AG10803 (cell line): ENCODE measurements at regions not wholly inside any gene's neighbourhood (a gene's known extent, or its start where the extent isn't known, plus 50 kb on each side); places are given as distances from the start of the nearest gene placed in this dataset.

Source experiments
- DNase-seq: peaks from one replicate; pipeline ENCODE4 v3.0.0; 2010; ENCODE audit warnings: low read depth
- H3K4me3 ChIP-seq: 2 replicates; pipeline ENCODE4 v1.5.1; 2011; ENCODE audit warnings: mild to moderate bottlenecking, low read length, control low read depth
- TF ChIP-seq, protein P1 (sequence below): conservative IDR thresholded peaks from 2 replicates; pipeline ENCODE4 v1.5.1; 2011; ENCODE audit warnings: mild to moderate bottlenecking, low read length, control low read depth, inconsistent platforms

DNA sequence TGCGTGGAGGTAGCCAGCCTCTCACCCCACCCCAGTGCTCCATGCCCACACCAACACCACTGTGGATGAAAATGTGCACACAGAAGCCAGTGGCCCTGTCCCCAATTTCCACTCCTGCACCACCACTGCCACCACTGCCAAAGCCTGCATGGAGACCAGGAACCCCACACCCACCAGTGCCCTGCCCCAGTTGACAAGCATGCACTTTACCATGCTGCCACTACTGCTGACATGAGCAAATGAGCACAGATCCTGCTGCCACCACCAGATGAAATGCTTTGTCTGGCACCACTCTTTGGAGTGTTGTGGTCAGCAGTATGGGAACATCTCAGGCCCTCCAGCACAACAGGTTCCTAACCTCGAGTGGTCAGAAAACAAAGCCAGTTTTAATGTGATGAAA is 104.1 kb downstream of the ATXN7L3B start:
- no peak for DNase-seq
- no peak overlapping the region for H3K4me3 ChIP-seq
- TF ChIP-seq, protein P1, sequence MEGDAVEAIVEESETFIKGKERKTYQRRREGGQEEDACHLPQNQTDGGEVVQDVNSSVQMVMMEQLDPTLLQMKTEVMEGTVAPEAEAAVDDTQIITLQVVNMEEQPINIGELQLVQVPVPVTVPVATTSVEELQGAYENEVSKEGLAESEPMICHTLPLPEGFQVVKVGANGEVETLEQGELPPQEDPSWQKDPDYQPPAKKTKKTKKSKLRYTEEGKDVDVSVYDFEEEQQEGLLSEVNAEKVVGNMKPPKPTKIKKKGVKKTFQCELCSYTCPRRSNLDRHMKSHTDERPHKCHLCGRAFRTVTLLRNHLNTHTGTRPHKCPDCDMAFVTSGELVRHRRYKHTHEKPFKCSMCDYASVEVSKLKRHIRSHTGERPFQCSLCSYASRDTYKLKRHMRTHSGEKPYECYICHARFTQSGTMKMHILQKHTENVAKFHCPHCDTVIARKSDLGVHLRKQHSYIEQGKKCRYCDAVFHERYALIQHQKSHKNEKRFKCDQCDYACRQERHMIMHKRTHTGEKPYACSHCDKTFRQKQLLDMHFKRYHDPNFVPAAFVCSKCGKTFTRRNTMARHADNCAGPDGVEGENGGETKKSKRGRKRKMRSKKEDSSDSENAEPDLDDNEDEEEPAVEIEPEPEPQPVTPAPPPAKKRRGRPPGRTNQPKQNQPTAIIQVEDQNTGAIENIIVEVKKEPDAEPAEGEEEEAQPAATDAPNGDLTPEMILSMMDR = no peak

DNA sequence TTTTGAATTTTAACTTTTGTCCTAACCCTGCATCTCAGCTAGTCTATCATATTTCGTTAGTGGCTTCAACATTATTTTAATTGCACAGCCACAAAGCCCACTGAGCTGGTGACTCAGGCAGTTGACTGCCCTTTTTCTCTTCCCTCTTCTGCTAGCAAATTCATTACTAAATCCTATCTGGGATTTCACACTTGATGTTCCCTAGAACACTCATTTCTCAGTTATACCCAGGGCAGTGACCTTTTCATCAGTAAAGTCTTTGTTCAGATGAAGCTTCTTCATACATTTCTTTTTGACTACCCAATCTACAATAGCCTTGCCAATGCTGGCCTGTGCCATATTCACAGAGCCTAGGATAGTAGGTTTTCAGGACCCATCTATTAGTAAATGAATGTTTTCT is 107.0 kb downstream of the ATXN7L3B start:
- no peak overlapping the region for H3K4me3 ChIP-seq
- TF ChIP-seq, protein P1 = no peak
- DNase-seq = no peak

DNA sequence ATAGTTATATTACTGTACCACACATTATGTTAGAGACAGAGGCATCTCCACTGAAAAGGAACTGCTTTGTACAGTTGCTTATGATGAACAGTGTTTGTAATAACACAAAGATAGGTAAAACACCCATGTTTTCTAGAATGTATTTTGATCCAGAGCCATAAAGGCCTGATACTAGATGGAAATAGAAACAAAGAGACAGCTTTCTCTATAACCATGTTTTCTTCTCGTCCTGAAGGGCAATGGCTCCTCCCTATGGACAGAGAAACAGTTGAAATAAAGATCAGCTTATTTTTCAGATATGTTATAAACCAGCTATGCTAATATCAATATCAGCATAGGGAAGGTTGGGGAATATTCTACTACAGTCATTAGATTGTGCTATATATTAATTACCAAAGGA is 109.2 kb downstream of the ATXN7L3B start:
- H3K4me3 ChIP-seq = no peak overlapping the region
- no peak for DNase-seq
- TF ChIP-seq, protein P1 = no peak

DNA sequence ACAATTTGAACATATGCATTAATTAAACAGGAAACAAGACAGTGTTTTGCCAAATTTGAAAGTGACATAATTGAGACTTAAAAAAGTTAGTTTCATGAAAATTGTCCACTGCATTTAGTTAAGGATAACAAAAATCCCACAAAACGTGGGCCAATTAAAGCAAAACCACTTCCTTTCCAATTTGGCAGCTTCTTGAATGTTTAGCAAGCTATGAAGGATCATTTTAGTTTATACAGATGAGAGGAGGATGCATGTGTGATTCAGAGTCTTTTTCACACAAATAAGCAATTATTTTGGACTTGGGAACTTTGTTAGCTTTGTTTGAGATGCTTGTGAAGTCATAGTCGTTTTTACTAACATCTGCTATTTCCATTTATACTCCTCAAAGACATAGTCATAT is 109.6 kb downstream of the ATXN7L3B start:
- H3K4me3 ChIP-seq = no peak overlapping the region
- TF ChIP-seq, protein P1 = no peak
- no peak for DNase-seq

DNA sequence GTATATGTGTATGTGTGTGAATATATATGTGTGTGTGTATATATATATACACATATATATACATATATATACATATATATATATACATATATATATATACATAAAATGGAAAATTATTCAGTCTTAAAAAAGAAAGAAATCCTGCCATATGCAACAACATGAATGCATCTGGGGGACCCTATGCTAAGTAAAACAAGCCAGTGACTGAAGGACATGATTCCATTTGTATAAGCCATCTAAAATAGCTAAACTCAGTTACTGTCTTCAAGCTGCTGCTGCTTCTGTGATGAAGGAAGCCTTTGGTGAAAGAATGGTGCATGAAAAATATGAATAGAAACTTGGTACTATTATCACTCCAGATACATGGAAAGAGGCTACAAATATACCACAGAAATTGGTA is 118.6 kb downstream of the ATXN7L3B start:
- no peak overlapping the region for H3K4me3 ChIP-seq
- no peak for DNase-seq
- TF ChIP-seq, protein P1 = no peak

DNA sequence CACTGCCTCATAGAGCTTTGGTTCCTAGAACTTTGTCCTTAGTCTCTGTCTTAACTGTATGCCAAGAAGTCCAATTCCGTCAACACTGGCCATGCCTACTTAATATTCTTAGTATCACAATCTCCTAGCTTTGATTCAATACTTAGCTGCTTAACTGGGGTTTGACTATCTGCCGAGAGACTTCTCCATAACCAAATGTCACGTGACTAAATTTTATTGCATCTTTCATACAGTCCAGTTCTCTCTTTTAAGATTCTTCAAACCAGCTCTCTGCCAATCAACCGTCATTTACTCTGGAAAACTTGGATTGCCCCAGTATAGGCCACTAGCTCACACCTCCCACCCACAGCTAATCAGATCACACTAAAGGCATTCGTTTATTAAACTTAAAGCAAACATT is 122.8 kb downstream of the ATXN7L3B start:
- TF ChIP-seq, protein P1 = no peak

DNA sequence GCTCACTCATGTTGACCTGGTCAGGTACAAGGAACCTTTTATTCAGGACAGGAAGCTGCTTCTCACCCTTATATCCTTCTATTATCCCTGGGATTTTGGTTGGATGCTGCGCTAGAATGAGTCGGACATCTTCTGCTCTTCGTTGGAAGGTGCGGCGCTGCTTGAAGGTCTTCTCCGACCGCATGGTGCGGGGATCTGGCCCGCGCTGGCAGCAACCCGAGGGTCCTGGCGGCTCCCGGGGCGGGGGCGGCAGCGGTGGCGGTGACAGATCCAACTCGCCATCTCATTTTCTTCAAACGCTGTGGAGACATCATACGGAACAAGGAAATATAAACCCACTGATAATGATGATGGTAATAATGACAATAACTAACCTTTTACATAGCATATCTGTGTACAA is 126.3 kb downstream of the ATXN7L3B start:
- TF ChIP-seq, protein P1 = no peak
- no peak for DNase-seq
- no peak overlapping the region for H3K4me3 ChIP-seq

More for the DNA sequence above, 122.8 kb downstream of the ATXN7L3B start:
- H3K4me3 ChIP-seq = no peak overlapping the region
- DNase-seq = no peak
